ENCODE measurements at regions not wholly inside any gene's neighbourhood (a gene's known extent, or its start where the extent isn't known, plus 50 kb on each side); places are given as distances from the start of the nearest gene placed in this dataset.

GRCh38 chr20:51195419-51195901 is 172.6 kb upstream of the KCNG1 start:
- no peak for TF ChIP-seq POLR2A (IDR thresholded peaks at IDR 0.05)
- TF ChIP-seq, protein P1, sequence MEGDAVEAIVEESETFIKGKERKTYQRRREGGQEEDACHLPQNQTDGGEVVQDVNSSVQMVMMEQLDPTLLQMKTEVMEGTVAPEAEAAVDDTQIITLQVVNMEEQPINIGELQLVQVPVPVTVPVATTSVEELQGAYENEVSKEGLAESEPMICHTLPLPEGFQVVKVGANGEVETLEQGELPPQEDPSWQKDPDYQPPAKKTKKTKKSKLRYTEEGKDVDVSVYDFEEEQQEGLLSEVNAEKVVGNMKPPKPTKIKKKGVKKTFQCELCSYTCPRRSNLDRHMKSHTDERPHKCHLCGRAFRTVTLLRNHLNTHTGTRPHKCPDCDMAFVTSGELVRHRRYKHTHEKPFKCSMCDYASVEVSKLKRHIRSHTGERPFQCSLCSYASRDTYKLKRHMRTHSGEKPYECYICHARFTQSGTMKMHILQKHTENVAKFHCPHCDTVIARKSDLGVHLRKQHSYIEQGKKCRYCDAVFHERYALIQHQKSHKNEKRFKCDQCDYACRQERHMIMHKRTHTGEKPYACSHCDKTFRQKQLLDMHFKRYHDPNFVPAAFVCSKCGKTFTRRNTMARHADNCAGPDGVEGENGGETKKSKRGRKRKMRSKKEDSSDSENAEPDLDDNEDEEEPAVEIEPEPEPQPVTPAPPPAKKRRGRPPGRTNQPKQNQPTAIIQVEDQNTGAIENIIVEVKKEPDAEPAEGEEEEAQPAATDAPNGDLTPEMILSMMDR (IDR thresholded peaks at IDR 0.05) = no peak
- no peaks in the 10 kb centered on the region for H3K36me3 ChIP-seq (replicated peaks in 1 of 2)
- intact Hi-C loops (cut with DNase I) = no loop called here
- H3K27ac ChIP-seq = no peak overlapping the region
- DNase-seq = no peak
- H3K9me3 ChIP-seq (replicated peaks in 1 of 3) = no peaks in the 10 kb centered on the region
- no peaks in the 10 kb centered on the region for H3K27me3 ChIP-seq
- no peak overlapping the region for H3K4me3 ChIP-seq
- no peaks in the 10 kb centered on the region for H3K4me1 ChIP-seq (replicated peaks in 1 of 2)
- WGBS, 4 donors = 74 to 81% (median 80%) methylated on average over 7 to 10 of the region's 10 CpGs

GRCh38 chr20:51193066-51193772 is 170.3 kb upstream of the KCNG1 start:
- intact Hi-C loops (cut with DNase I) = no loop called here
- no peak for DNase-seq
- Histone ChIP-seq H3K4me3 (no peak overlapping the region), H3K4me1 (replicated peaks in 1 of 2) (no peaks in the 10 kb centered on the region), H3K36me3 (replicated peaks in 1 of 2) (no peaks in the 10 kb centered on the region), H3K27ac (no peak overlapping the region), H3K9me3 (replicated peaks in 1 of 3) (no peaks in the 10 kb centered on the region), H3K27me3 (peaks cover 2% of the 10 kb centered on the region)
- TF ChIP-seq, protein P1 (IDR thresholded peaks at IDR 0.05) = no peak
- no peak for TF ChIP-seq POLR2A (IDR thresholded peaks at IDR 0.05)
- 69 to 74% (median 72%) methylated on average over 16 of the region's 16 CpGs for WGBS, 4 donors

GRCh38 chr20:51190783-51191180 is 167.9 kb upstream of the KCNG1 start:
- Histone ChIP-seq H3K27ac (no peak overlapping the region), H3K27me3 (peaks cover 5% of the 10 kb centered on the region), H3K4me1 (replicated peaks in 1 of 2) (no peaks in the 10 kb centered on the region), H3K9me3 (replicated peaks in 1 of 3) (no peaks in the 10 kb centered on the region), H3K36me3 (replicated peaks in 1 of 2) (no peaks in the 10 kb centered on the region), H3K4me3 (no peak overlapping the region)
- no peak for DNase-seq
- TF ChIP-seq, protein P1 (IDR thresholded peaks at IDR 0.05) = no peak
- no peak for TF ChIP-seq POLR2A (IDR thresholded peaks at IDR 0.05)
- intact Hi-C loops (cut with DNase I) = no loop called here
- 70 to 81% (median 75%) methylated on average over 12 of the region's 12 CpGs for WGBS, 4 donors

GRCh38 chr20:51189814-51190782 is 167.2 kb upstream of the KCNG1 start:
- H3K27me3 ChIP-seq = peaks cover 8% of the 10 kb centered on the region
- H3K4me1 ChIP-seq (replicated peaks in 1 of 2) = no peaks in the 10 kb centered on the region
- no peak overlapping the region for H3K27ac ChIP-seq
- intact Hi-C loops (cut with DNase I) = no loop called here
- TF ChIP-seq, protein P1 (IDR thresholded peaks at IDR 0.05) = no peak
- TF ChIP-seq POLR2A (IDR thresholded peaks at IDR 0.05) = no peak
- DNase-seq = no peak
- WGBS, 4 donors = 70 to 78% (median 72%) methylated on average over 12 of the region's 12 CpGs
- H3K36me3 ChIP-seq (replicated peaks in 1 of 2) = no peaks in the 10 kb centered on the region
- no peak overlapping the region for H3K4me3 ChIP-seq
- no peaks in the 10 kb centered on the region for H3K9me3 ChIP-seq (replicated peaks in 1 of 3)

All from adrenal gland (tissue), 9 donors.